ENCODE measurements at regions not wholly inside any gene's neighbourhood (a gene's known extent, or its start where the extent isn't known, plus 50 kb on each side); places are given as distances from the start of the nearest gene placed in this dataset.

DNA sequence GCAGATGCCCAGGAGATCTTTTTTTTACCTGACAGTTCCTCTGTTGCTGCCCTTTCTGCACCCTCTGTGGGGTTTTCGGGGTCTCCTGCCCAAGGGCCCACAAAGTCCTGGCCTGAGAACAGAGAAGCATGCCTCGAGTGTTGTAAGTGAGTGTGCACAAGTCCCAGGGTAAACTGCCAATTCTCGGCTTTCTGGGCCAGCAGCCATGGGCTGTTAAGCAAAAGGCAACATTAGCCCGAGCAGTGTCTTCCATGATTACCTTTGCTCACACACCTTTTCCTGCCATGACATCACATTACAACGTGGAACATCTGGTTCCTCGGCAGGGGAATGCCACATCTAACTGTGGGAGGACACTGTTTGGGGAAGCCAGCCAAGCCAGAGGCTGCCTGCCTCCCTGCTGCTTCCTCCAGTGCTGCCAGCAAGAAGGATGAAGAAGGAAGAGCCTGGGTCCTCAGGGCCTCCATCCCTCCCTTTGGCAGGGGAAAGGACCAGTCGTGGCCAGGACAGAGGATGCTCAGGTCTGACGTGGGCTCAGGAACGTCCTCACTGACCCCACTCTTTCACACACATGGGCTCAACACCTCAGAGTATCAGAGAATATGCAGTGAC is 485.9 kb downstream of the OMA1 start:
- H3K27me3 Mint-ChIP-seq (ENCODE audit: insufficient read depth, low read depth), result peaks cover 3% of the 10 kb centered on the region
- no peak overlapping the region for H3K9ac ChIP-seq
- H2AFZ ChIP-seq (replicated peaks), result no peak overlapping the region
- no peak overlapping the region for H3K4me3 ChIP-seq
- no peaks in the 10 kb centered on the region for H3K4me1 ChIP-seq
- no peak for TF ChIP-seq EZH2 (IDR thresholded peaks at IDR 0.05)
- H3K9me3 ChIP-seq (ENCODE audit: low read depth), result no peaks in the 10 kb centered on the region
- H3K4me2 ChIP-seq, result no peak overlapping the region
- no peaks in the 10 kb centered on the region for H3F3A ChIP-seq (ENCODE audit: low read depth)
- no peaks in the 10 kb centered on the region for H3K27me3 ChIP-seq
- no peaks in the 10 kb centered on the region for H3K36me3 ChIP-seq
- no peaks in the 10 kb centered on the region for H3K9me3 Mint-ChIP-seq
- H3K36me3 Mint-ChIP-seq, result peaks cover 2% of the 10 kb centered on the region
- H3K4me3 Mint-ChIP-seq, result no peak overlapping the region
- H3K79me2 ChIP-seq (ENCODE audit: low read depth), result no peaks in the 10 kb centered on the region
- no peaks in the 10 kb centered on the region for H4K20me1 ChIP-seq (ENCODE audit: low read depth)
- no peak overlapping the region for H3K27ac ChIP-seq
- peaks cover 23% of the 10 kb centered on the region for H3K4me1 Mint-ChIP-seq
- DNase-seq (ENCODE audit: low spot score), result no peak
- H3K27ac Mint-ChIP-seq, result no peak overlapping the region

- Histone ChIP-seq H3F3A (ENCODE audit: low read depth) (no peaks in the 10 kb centered on the region), H3K27ac (no peak overlapping the region), H3K9me3 (ENCODE audit: low read depth) (no peaks in the 10 kb centered on the region), H2AFZ (replicated peaks) (no peak overlapping the region), H3K9ac (no peak overlapping the region), H3K4me1 (no peaks in the 10 kb centered on the region), H3K27me3 (no peaks in the 10 kb centered on the region), H3K4me3 (no peak overlapping the region), H3K79me2 (ENCODE audit: low read depth) (no peaks in the 10 kb centered on the region), H3K4me2 (no peak overlapping the region), H3K36me3 (no peaks in the 10 kb centered on the region), H4K20me1 (ENCODE audit: low read depth) (no peaks in the 10 kb centered on the region)
- H3K4me3 Mint-ChIP-seq, result no peak overlapping the region
- no peaks in the 10 kb centered on the region for H3K27me3 Mint-ChIP-seq (ENCODE audit: insufficient read depth, low read depth)
- no peaks in the 10 kb centered on the region for H3K9me3 Mint-ChIP-seq
- TF ChIP-seq EZH2phosphoT487 (IDR thresholded peaks at IDR 0.05) (no peak), EZH2 (IDR thresholded peaks at IDR 0.05) (no peak), CTCF (IDR thresholded peaks at IDR 0.05) (no peak)
- peaks cover 2% of the 10 kb centered on the region for H3K36me3 Mint-ChIP-seq
- DNase-seq (ENCODE audit: low spot score), result peak; percentile 20
- H3K27ac Mint-ChIP-seq, result peak overlapping the region; percentile 75
- peaks cover 23% of the 10 kb centered on the region for H3K4me1 Mint-ChIP-seq
Observed at GRCh38 chr1:58059789-58060188, 486.7 kb downstream of the OMA1 start.

DNA sequence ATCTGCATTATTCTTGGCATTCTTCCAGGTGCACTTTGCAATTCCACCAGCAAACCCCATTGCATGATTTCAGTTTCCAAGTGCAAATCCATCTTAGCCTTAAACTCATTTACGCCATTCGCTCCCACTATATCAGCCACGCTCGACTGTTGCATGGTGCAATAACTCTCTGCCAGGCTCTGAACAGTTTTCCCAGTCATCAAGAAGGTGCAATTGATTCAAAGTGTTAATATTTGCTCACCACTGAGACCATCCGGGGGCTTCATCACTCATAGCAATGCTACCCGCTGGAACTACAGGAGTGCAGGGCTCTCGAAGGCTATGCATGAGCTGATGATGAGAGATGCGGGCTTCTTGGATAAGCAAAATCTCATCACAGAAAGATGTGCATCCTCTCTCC is 488.2 kb downstream of the OMA1 start:
- Mint-ChIP-seq H3K27ac (no peak overlapping the region), H3K9me3 (peaks cover 2% of the 10 kb centered on the region)
- H3K27me3 ChIP-seq, result no peaks in the 10 kb centered on the region

More for the DNA sequence above, 488.2 kb downstream of the OMA1 start:
- Histone ChIP-seq H2AFZ (replicated peaks) (no peak overlapping the region), H3K4me2 (no peak overlapping the region), H4K20me1 (ENCODE audit: low read depth) (no peaks in the 10 kb centered on the region), H3K79me2 (ENCODE audit: low read depth) (no peaks in the 10 kb centered on the region), H3K9me3 (ENCODE audit: low read depth) (no peaks in the 10 kb centered on the region), H3K9ac (no peak overlapping the region), H3K4me3 (no peak overlapping the region), H3K36me3 (no peaks in the 10 kb centered on the region), H3F3A (ENCODE audit: low read depth) (no peaks in the 10 kb centered on the region), H3K27ac (no peak overlapping the region), H3K4me1 (peaks cover 4% of the 10 kb centered on the region)
- no peak for DNase-seq (ENCODE audit: low spot score)
- Mint-ChIP-seq H3K36me3 (peaks cover 2% of the 10 kb centered on the region), H3K4me3 (no peak overlapping the region), H3K27me3 (ENCODE audit: insufficient read depth, low read depth) (no peaks in the 10 kb centered on the region), H3K4me1 (peaks cover 20% of the 10 kb centered on the region)
- TF ChIP-seq EZH2 (IDR thresholded peaks at IDR 0.05), result no peak
- TF ChIP-seq CTCF (IDR thresholded peaks at IDR 0.05), result no peak
- no peak for TF ChIP-seq EZH2phosphoT487 (IDR thresholded peaks at IDR 0.05)

All from neural progenitor cell (in vitro differentiated cells).